HG03025 (cell line): ENCODE measurements at regions not wholly inside any gene's neighbourhood (a gene's known extent, or its start where the extent isn't known, plus 50 kb on each side); places are given as distances from the start of the nearest gene placed in this dataset.
"Not testable (repeated sequence)": the region's sequence is repeated elsewhere in the genome, so short reads cannot be mapped to it uniquely, and the experiment has no call there.

Experiments
- ATAC-seq: cut with Tn5 transposase; IDR thresholded peaks from one replicate; pipeline ENCODE4 v1.9.1; 2021; ENCODE audit warnings: mild to moderate bottlenecking, moderate library complexity; ENCODE audit not compliant: unreplicated experiment, low FRiP score

GRCh38 chr6:50318536-50318935 lies 268.8 kb upstream of the DEFB112 start:
- ATAC-seq = no peak

GRCh38 chr6:50330347-50330746 lies 280.6 kb upstream of the DEFB112 start:
- ATAC-seq = no peak

GRCh38 chr6:50330963-50331362 lies 281.2 kb upstream of the DEFB112 start:
- ATAC-seq = no peak

- ATAC-seq = no peak
Observed at GRCh38 chr6:50333696-50334095, 284.0 kb upstream of the DEFB112 start.

GRCh38 chr6:50337532-50338122 lies 287.9 kb upstream of the DEFB112 start:
- no peak for ATAC-seq

- no peak for ATAC-seq
Observed at GRCh38 chr6:50353603-50354002, 303.9 kb upstream of the DEFB112 start.

GRCh38 chr6:50358113-50358512 lies 308.4 kb upstream of the DEFB112 start:
- no peak for ATAC-seq

- ATAC-seq = no peak
Observed at GRCh38 chr6:50361641-50362331, 312.1 kb upstream of the DEFB112 start.

GRCh38 chr6:50362706-50363105 lies 313.0 kb upstream of the DEFB112 start:
- no peak for ATAC-seq

- ATAC-seq = no peak
Observed at GRCh38 chr6:50369996-50370395, 320.3 kb upstream of the DEFB112 start.

GRCh38 chr6:50380406-50381098 lies 330.8 kb upstream of the DEFB112 start:
- no peak for ATAC-seq

- no peak for ATAC-seq
Observed at GRCh38 chr6:50381099-50381415, 331.3 kb upstream of the DEFB112 start.

GRCh38 chr6:50390416-50390815 lies 322.9 kb upstream of the TFAP2D start:
- ATAC-seq = no peak

GRCh38 chr6:50394139-50394538 lies 319.2 kb upstream of the TFAP2D start:
- ATAC-seq = not testable (repeated sequence)

- no peak for ATAC-seq
Observed at GRCh38 chr6:50404643-50405042, 308.7 kb upstream of the TFAP2D start.

GRCh38 chr6:50410579-50410978 lies 302.7 kb upstream of the TFAP2D start:
- ATAC-seq = no peak

- not testable (repeated sequence) for ATAC-seq
Observed at GRCh38 chr6:50421041-50421440, 292.3 kb upstream of the TFAP2D start.

GRCh38 chr6:50427267-50427666 lies 286.1 kb upstream of the TFAP2D start:
- ATAC-seq = no peak

- ATAC-seq = no peak
Observed at GRCh38 chr6:50437901-50438300, 275.4 kb upstream of the TFAP2D start.

- ATAC-seq = no peak
Observed at GRCh38 chr6:50442531-50443040, 270.7 kb upstream of the TFAP2D start.

- no peak for ATAC-seq
Observed at GRCh38 chr6:50443144-50443543, 270.2 kb upstream of the TFAP2D start.

- ATAC-seq = no peak
Observed at GRCh38 chr6:50449128-50449527, 264.2 kb upstream of the TFAP2D start.
